H1 (cell line): ENCODE measurements at regions not wholly inside any gene's neighbourhood (a gene's known extent, or its start where the extent isn't known, plus 50 kb on each side); places are given as distances from the start of the nearest gene placed in this dataset.

Experiments used
- CTCF ChIA-PET: fragments of 300-600 bp; sonication (Branson Sonifier 250); formaldehyde crosslinking; loops from one replicate; lab custom pipeline; 2021; ENCODE audit not compliant: partially characterized antibody; lab: Charles Lee
- POLR2A ChIA-PET: fragments of 300-600 bp; sonication (Branson Sonifier 250); formaldehyde crosslinking; loops from one replicate; lab custom pipeline; 2021; ENCODE audit warnings: inconsistent platforms; ENCODE audit not compliant: partially characterized antibody; lab: Charles Lee
- DNase-seq, 2 experiments: peaks; one replicate each; pipeline versions ENCODE4 v3.0.0 to v3.0.0-alpha.2; 2010 to 2022; ENCODE audit warnings: low spot score in 2 of 2, low read depth in 1 of 2, mixed read lengths in 1 of 2
- FAIRE-seq: peaks from 2 replicates; lab custom pipeline; 2011; peaks lifted over from hg19 to GRCh38; lab: Jason Lieb, UNC
- H2AFZ ChIP-seq: 2 replicates; pipeline ENCODE4 v1.8.1; 2012; ENCODE audit warnings: low read length, inconsistent platforms
- H2AK5ac ChIP-seq: 2 replicates; pipeline ENCODE4 v1.6.1; 2013; ENCODE audit warnings: low read depth, low read length
- H2BK120ac ChIP-seq: replicated peaks from 2 replicates; pipeline ENCODE3; 2013; ENCODE audit warnings: low read depth, low read length, inconsistent platforms
- H2BK12ac ChIP-seq: 2 replicates; pipeline ENCODE4 v1.6.1; 2013; ENCODE audit warnings: low read depth, low read length
- H2BK15ac ChIP-seq: 2 replicates; pipeline ENCODE4 v1.6.1; 2013; ENCODE audit warnings: low read length
- H2BK20ac ChIP-seq: 2 replicates; pipeline ENCODE4 v1.6.1; 2013; ENCODE audit warnings: low read length
- H2BK5ac ChIP-seq: 2 replicates; pipeline ENCODE4 v1.6.1; 2013; ENCODE audit warnings: low read depth, low read length
- H3K14ac ChIP-seq: 2 replicates; pipeline ENCODE4 v1.6.1; 2013; ENCODE audit warnings: inconsistent platforms; ENCODE audit not compliant: insufficient read length
- H3K18ac ChIP-seq: 2 replicates; pipeline ENCODE4 v1.6.1; 2013; ENCODE audit warnings: low read length; ENCODE audit errors: extremely low read depth
- H3K23ac ChIP-seq: 2 replicates; pipeline ENCODE4 v1.6.1; 2013; ENCODE audit warnings: inconsistent platforms; ENCODE audit not compliant: insufficient read length
- H3K23me2 ChIP-seq: 2 replicates; pipeline ENCODE4 v1.6.1; 2013; ENCODE audit warnings: low read depth, low read length
- H3K27ac ChIP-seq: 2 replicates; pipeline ENCODE4 v1.6.1; 2011; ENCODE audit warnings: low read depth, low read length, inconsistent platforms
- H3K27me3 ChIP-seq, 4 experiments: replicated peaks in 1 of 4; 1 replicate in 1 of 4; 2 replicates in 3 of 4; pipeline versions ENCODE4 v1.6.1 to v1.8.1; 2011 to 2013; ENCODE audit warnings: low read length in 3 of 4, mild to moderate bottlenecking in 3 of 4, inconsistent platforms in 2 of 4, mixed read lengths in 2 of 4, moderate library complexity in 1 of 4; ENCODE audit not compliant: control insufficient read depth in 3 of 4, insufficient read depth in 3 of 4; ENCODE audit errors: extremely low read depth in 1 of 4
- H3K36me3 ChIP-seq, 4 experiments: 2 replicates each; pipeline versions ENCODE4 v1.6.1 to v1.8.1; 2011 to 2013; ENCODE audit warnings: mild to moderate bottlenecking in 4 of 4, low read length in 3 of 4, moderate library complexity in 2 of 4, control low read depth in 1 of 4, inconsistent platforms in 1 of 4; ENCODE audit not compliant: insufficient read depth in 4 of 4, control insufficient read depth in 2 of 4
- H3K4ac ChIP-seq: replicated peaks from 2 replicates; pipeline ENCODE3; 2013; ENCODE audit warnings: low read length, low read depth, mixed read lengths, inconsistent platforms; ENCODE audit not compliant: insufficient read length
- H3K4me1 ChIP-seq, 4 experiments: replicated peaks in 1 of 4; 1 replicate in 1 of 4; 2 replicates in 3 of 4; pipeline versions ENCODE4 v1.6.1 to v1.8.1; 2011 to 2013; ENCODE audit warnings: low read length in 3 of 4, inconsistent platforms in 2 of 4, mixed read lengths in 1 of 4; ENCODE audit not compliant: insufficient read depth in 4 of 4, control insufficient read depth in 3 of 4
- H3K4me2 ChIP-seq, 2 experiments: 2 replicates each; pipeline versions ENCODE4 v1.6.1 to v1.8.1; 2011 to 2013; ENCODE audit warnings: low read depth in 2 of 2, low read length in 2 of 2, control low read depth in 1 of 2, inconsistent platforms in 1 of 2, mild to moderate bottlenecking in 1 of 2; ENCODE audit not compliant: insufficient read depth in 1 of 2
- H3K4me3 ChIP-seq, 4 experiments: fragments of 200-600, 300-600 bp in 1 of 4; sonication (generic), shearing (Covaris generic), sonication (Bioruptor Twin) in 1 of 4; 2 replicates each; pipeline versions ENCODE4 v1.5.1 to v1.8.1; 2011 to 2016; ENCODE audit warnings: low read length in 4 of 4, low read depth in 3 of 4, control low read depth in 2 of 4, inconsistent platforms in 2 of 4, mild to moderate bottlenecking in 2 of 4, mixed read lengths in 1 of 4, moderate library complexity in 1 of 4; ENCODE audit not compliant: insufficient read depth in 2 of 4; ENCODE audit errors: extremely low read depth in 1 of 4
- H3K56ac ChIP-seq: replicated peaks from 2 replicates; pipeline ENCODE3; 2013; ENCODE audit warnings: low read depth, mild to moderate bottlenecking, mixed read lengths, low read length, inconsistent platforms; ENCODE audit not compliant: insufficient read length
- H3K79me1 ChIP-seq: 2 replicates; pipeline ENCODE4 v1.6.1; 2013; ENCODE audit warnings: low read depth, low read length, control low read depth
- H3K79me2 ChIP-seq, 2 experiments: 2 replicates each; pipeline versions ENCODE4 v1.6.1 to v1.8.1; 2012 to 2013; ENCODE audit warnings: low read length in 2 of 2, mild to moderate bottlenecking in 2 of 2, inconsistent platforms in 1 of 2; ENCODE audit not compliant: insufficient read depth in 2 of 2, control insufficient read depth in 1 of 2
- H3K9ac ChIP-seq, 4 experiments: replicated peaks in 1 of 4; 1 replicate in 1 of 4; 2 replicates in 3 of 4; pipeline versions ENCODE4 v1.6.1 to v1.8.1; 2011 to 2013; ENCODE audit warnings: low read depth in 3 of 4, low read length in 3 of 4, control low read depth in 2 of 4, mild to moderate bottlenecking in 2 of 4, moderate library complexity in 2 of 4, inconsistent platforms in 1 of 4; ENCODE audit errors: extremely low read depth in 1 of 4
- H3K9me3 ChIP-seq, 2 experiments: 2 replicates each; pipeline versions ENCODE4 v1.6.1 to v1.8.1; 2012 to 2013; ENCODE audit warnings: mild to moderate bottlenecking in 2 of 2, moderate library complexity in 2 of 2, control low read depth in 1 of 2, inconsistent platforms in 1 of 2, low read depth in 1 of 2, low read length in 1 of 2, mixed read lengths in 1 of 2; ENCODE audit not compliant: insufficient read depth in 2 of 2
- H4K20me1 ChIP-seq, 2 experiments: replicated peaks in 1 of 2; 2 replicates each; pipeline versions ENCODE3 to v1.8.1; 2011 to 2013; ENCODE audit warnings: inconsistent platforms in 2 of 2, low read length in 2 of 2, mild to moderate bottlenecking in 1 of 2; ENCODE audit not compliant: insufficient read depth in 2 of 2, control insufficient read depth in 1 of 2
- H4K5ac ChIP-seq: 2 replicates; pipeline ENCODE4 v1.6.1; 2013; ENCODE audit warnings: low read length, low read depth, mixed read lengths, inconsistent platforms; ENCODE audit not compliant: insufficient read length
- H4K8ac ChIP-seq: 2 replicates; pipeline ENCODE4 v1.8.0; 2013; ENCODE audit warnings: mild to moderate bottlenecking, moderate library complexity, low read length, inconsistent platforms; ENCODE audit not compliant: insufficient read depth; ENCODE audit errors: extremely low read depth
- H4K91ac ChIP-seq: replicated peaks from 2 replicates; pipeline ENCODE3; 2013; ENCODE audit warnings: low read length, mixed read lengths, inconsistent platforms; ENCODE audit not compliant: insufficient read length
- BCL11A ChIP-seq, 2 experiments: IDR thresholded peaks; one replicate each; pipeline ENCODE4 v1.6.1; 2011; ENCODE audit warnings: low read depth in 2 of 2, low read length in 2 of 2, mild to moderate bottlenecking in 2 of 2
- BRCA1 ChIP-seq: IDR thresholded peaks from 2 replicates; pipeline ENCODE4 v1.6.1; 2012; ENCODE audit warnings: low read depth, low read length, improper control_type of control experiment
- GTF2F1 ChIP-seq: IDR thresholded peaks from 2 replicates; pipeline ENCODE4 v1.6.1; 2012; ENCODE audit warnings: low read depth, low read length, improper control_type of control experiment, borderline replicate concordance
- HDAC6 ChIP-seq: IDR thresholded peaks from one replicate; pipeline ENCODE4 v1.7.1; 2012; ENCODE audit warnings: low read depth, mild to moderate bottlenecking, inconsistent platforms, low read length, moderate library complexity
- KDM1A ChIP-seq: fragments of 200-600, 300-600 bp; sonication (generic); IDR thresholded peaks from 2 replicates; pipeline ENCODE4 v1.7.1; 2016; ENCODE audit warnings: mild to moderate bottlenecking, low read length, borderline replicate concordance
- KDM5A ChIP-seq: fragments of 200-600 bp; IDR thresholded peaks from 2 replicates; pipeline ENCODE4 v1.7.1; 2012; ENCODE audit warnings: mild to moderate bottlenecking, low read length, inconsistent platforms, mixed read lengths
- NANOG ChIP-seq: IDR thresholded peaks from 2 replicates; pipeline ENCODE4 v1.6.1; 2011; ENCODE audit warnings: low read length, low read depth, mild to moderate bottlenecking, inconsistent platforms; ENCODE audit not compliant: insufficient read depth, poor library complexity, severe bottlenecking
- NRF1 ChIP-seq: IDR thresholded peaks from 2 replicates; pipeline ENCODE4 v1.6.1; 2011; ENCODE audit warnings: mild to moderate bottlenecking, low read depth, low read length, improper control_type of control experiment
- RAD21 ChIP-seq, 2 experiments: IDR thresholded peaks in 1 of 2; conservative IDR thresholded peaks in 1 of 2; 2 replicates each; pipeline ENCODE4 v1.6.1; 2011; ENCODE audit warnings: low read depth in 2 of 2, low read length in 2 of 2, improper control_type of control experiment in 1 of 2, inconsistent platforms in 1 of 2, mild to moderate bottlenecking in 1 of 2, moderate library complexity in 1 of 2
- SIX5 ChIP-seq: IDR thresholded peaks from 2 replicates; pipeline ENCODE4 v1.6.1; 2011; ENCODE audit warnings: mild to moderate bottlenecking, low read depth, low read length
- SP1 ChIP-seq: IDR thresholded peaks from 2 replicates; pipeline ENCODE4 v1.6.1; 2011; ENCODE audit warnings: low read depth, low read length
- SRF ChIP-seq: IDR thresholded peaks from 2 replicates; pipeline ENCODE4 v1.6.1; 2011; ENCODE audit warnings: mild to moderate bottlenecking, low read depth, low read length, moderate library complexity
- TAF1 ChIP-seq: IDR thresholded peaks from 2 replicates; pipeline ENCODE4 v1.6.1; 2011; ENCODE audit warnings: mild to moderate bottlenecking, low read depth, low read length
- TCF12 ChIP-seq: IDR thresholded peaks from 2 replicates; pipeline ENCODE4 v1.6.1; 2011; ENCODE audit warnings: low read depth, mild to moderate bottlenecking, low read length
- WGBS, 2 experiments: shearing (Covaris generic) in 1 of 2; methylation state at CpG; one replicate each; pipeline versions ENCODE4 v1.1.6 to v1.1.7; 2013 to 2015; ENCODE audit warnings: low lambda C conversion rate in 2 of 2, mixed read lengths in 2 of 2, inconsistent platforms in 1 of 2, low coverage in 1 of 2, missing lambda C conversion rate in 1 of 2; ENCODE audit not compliant: insufficient replicate concordance in 2 of 2, insufficient coverage in 1 of 2, insufficient read length in 1 of 2; ENCODE audit errors: extremely low coverage in 1 of 2, missing lambda C conversion rate in 1 of 2; 5-methylcytosine and 5-hydroxymethylcytosine counted together

DNA sequence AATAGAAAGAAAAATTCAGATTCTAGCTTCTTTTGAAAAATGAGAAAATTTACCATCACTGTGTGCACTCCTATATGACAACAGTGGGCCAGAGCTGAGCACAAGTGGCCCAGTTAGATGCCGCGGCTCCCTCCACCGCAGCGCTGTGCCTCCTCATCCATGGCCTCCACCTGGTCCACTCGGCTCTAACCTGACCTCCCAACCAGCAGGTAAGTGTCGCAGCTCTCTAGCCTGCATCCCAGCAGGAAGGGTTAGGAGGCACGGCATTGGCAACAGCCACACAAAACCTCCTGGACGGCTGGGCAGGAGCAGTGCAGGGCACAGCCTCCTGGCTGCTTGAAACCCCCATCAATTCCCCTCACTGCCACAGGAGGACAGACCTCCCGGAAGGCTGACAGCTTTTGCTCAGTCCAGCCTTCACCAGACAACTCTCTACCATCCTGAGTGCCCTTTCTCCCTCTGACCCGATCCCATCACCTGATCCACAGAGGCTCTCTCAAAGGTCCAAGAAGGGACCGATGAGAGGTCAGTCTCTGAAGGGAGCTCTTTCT is 76.1 kb downstream of the RPL27A start:
- H3K9ac ChIP-seq, result no peak overlapping the region
- TF ChIP-seq TAF1 (no peak), GTF2F1 (no peak), NANOG (no peak), KDM5A (no peak), SRF (no peak), KDM1A (no peak), BCL11A (IDR thresholded peaks at IDR 0.05; ENCODE audit: low read depth in 2 of 2, low read length in 2 of 2) (no peak), SIX5 (no peak), BRCA1 (no peak), RAD21 (IDR thresholded peaks at IDR 0.05 in 1 of 2, conservative IDR thresholded peaks at IDR 0.05 in 1 of 2; ENCODE audit: low read depth in 2 of 2, low read length in 2 of 2) (peak; percentile 8 to 23; a peak in 2 of 4 replicates), TCF12 (no peak), HDAC6 (no peak), NRF1 (no peak), SP1 (no peak)

More for the DNA sequence above, 76.1 kb downstream of the RPL27A start:
- Histone ChIP-seq H3K27ac (no peak overlapping the region), H3K14ac (no peak overlapping the region), H3K4me3 (no peak overlapping the region), H3K9me3 (no peaks in the 10 kb centered on the region), H4K20me1 (peaks cover 0 to 7% of the 10 kb centered on the region in 2 experiments), H2AK5ac (no peak overlapping the region), H4K8ac (no peak overlapping the region), H3K23me2 (no peaks in the 10 kb centered on the region), H2BK15ac (0 out of 2 replicates have a peak overlapping the region, but pooled peaks have one; percentile 19), H3K4me1 (peaks cover 0 to 10% (median 0%) of the 10 kb centered on the region in 4 experiments; a peak in 1 of 7 replicates), H3K4me2 (no peak overlapping the region), H3K36me3 (no peaks in the 10 kb centered on the region), H2AFZ (no peak overlapping the region), H2BK120ac (no peak overlapping the region), H3K56ac (no peak overlapping the region), H2BK12ac (no peak overlapping the region), H3K79me1 (peaks cover 3% of the 10 kb centered on the region), H3K79me2 (no peaks in the 10 kb centered on the region), H3K4ac (no peak overlapping the region), H3K27me3 (no peaks in the 10 kb centered on the region), H2BK5ac (no peak overlapping the region), H3K18ac (no peak overlapping the region), H4K5ac (no peak overlapping the region), H3K23ac (no peak overlapping the region), H4K91ac (no peak overlapping the region), H2BK20ac (no peak overlapping the region)
- FAIRE-seq, result no peak
- DNase-seq, result no peak
- POLR2A ChIA-PET, result interaction anchor here (1.1 to 2.4 kb wide), 4 partner anchors 13 to 152 kb away, joined by 3 to 12 read pairs (median 4); partner anchors contain the start of gene AKIP1
- CTCF ChIA-PET, result interaction anchor here (0.6 to 4.8 kb wide), 21 partner anchors 9 to 512 kb away, joined by 3 to 23 read pairs (median 4); a partner anchor contains a TSS
- 85% methylated on average over 11 of the region's 11 CpGs; no CpG with 5 or more reads in 1 of the 2 experiments for WGBS, 2 experiments
